GM21390 (cell line): ENCODE measurements at regions not wholly inside any gene's neighbourhood (a gene's known extent, or its start where the extent isn't known, plus 50 kb on each side); places are given as distances from the start of the nearest gene placed in this dataset.

Experiments used
- ATAC-seq: cut with Tn5 transposase; IDR thresholded peaks from one replicate; pipeline ENCODE4 v1.9.1; 2021; ENCODE audit not compliant: unreplicated experiment

- no peak for ATAC-seq
These were observed 78.7 kb downstream of the MYCN start for GRCh38 chr2:16019060-16019480.

GRCh38 chr2:16018277-16019059 is 78.1 kb downstream of the MYCN start:
- no peak for ATAC-seq

GRCh38 chr2:16016282-16016681 is 75.9 kb downstream of the MYCN start:
- ATAC-seq = no peak

- ATAC-seq = no peak
These were observed 75.5 kb downstream of the MYCN start for GRCh38 chr2:16015903-16016265.

- no peak for ATAC-seq
These were observed 75.0 kb downstream of the MYCN start for GRCh38 chr2:16015210-16015902.

GRCh38 chr2:16014802-16015201 is 74.5 kb downstream of the MYCN start:
- no peak for ATAC-seq

GRCh38 chr2:16014041-16014787 is 73.9 kb downstream of the MYCN start:
- ATAC-seq = no peak

GRCh38 chr2:16013359-16013911 is 73.1 kb downstream of the MYCN start:
- ATAC-seq = no peak

- ATAC-seq = no peak
These were observed 72.4 kb downstream of the MYCN start for GRCh38 chr2:16012626-16013358.

- no peak for ATAC-seq
These were observed 71.8 kb downstream of the MYCN start for GRCh38 chr2:16012029-16012596.

GRCh38 chr2:16011621-16011960 is 71.2 kb downstream of the MYCN start:
- no peak for ATAC-seq

GRCh38 chr2:16010951-16011620 is 70.7 kb downstream of the MYCN start:
- ATAC-seq = no peak

GRCh38 chr2:16010011-16010410 is 69.7 kb downstream of the MYCN start:
- ATAC-seq = no peak

GRCh38 chr2:16009560-16009959 is 69.2 kb downstream of the MYCN start:
- no peak for ATAC-seq

GRCh38 chr2:16008856-16009255 is 68.5 kb downstream of the MYCN start:
- ATAC-seq = no peak

- ATAC-seq = no peak
These were observed 68.0 kb downstream of the MYCN start for GRCh38 chr2:16008331-16008850.

GRCh38 chr2:16007167-16007934 is 67.0 kb downstream of the MYCN start:
- no peak for ATAC-seq

- ATAC-seq = no peak
These were observed 66.3 kb downstream of the MYCN start for GRCh38 chr2:16006537-16007166.
